ENCODE measurements at regions not wholly inside any gene's neighbourhood (a gene's known extent, or its start where the extent isn't known, plus 50 kb on each side); places are given as distances from the start of the nearest gene placed in this dataset.

- no peak overlapping the region for H3K4me3 ChIP-seq (ENCODE audit: low read depth, low read length)
- no peak overlapping the region for H3K9ac ChIP-seq (ENCODE audit: low read depth, low read length)
- peaks cover 15% of the 10 kb centered on the region for H3K4me1 ChIP-seq (ENCODE audit: control insufficient read depth, insufficient read depth, low read length)
- peaks cover 53% of the 10 kb centered on the region for H3K27me3 ChIP-seq (ENCODE audit: control insufficient read depth, insufficient read depth, low read length)
- no peaks in the 10 kb centered on the region for H3K36me3 ChIP-seq (ENCODE audit: control insufficient read depth, insufficient read depth, low read length)
- H3K9me3 ChIP-seq (ENCODE audit: control insufficient read depth, insufficient read depth, low read length), result no peaks in the 10 kb centered on the region
These were observed 51.5 kb downstream of the SST start for GRCh38 chr3:187618722-187619121.

- Histone ChIP-seq H3K27me3 (ENCODE audit: control insufficient read depth, insufficient read depth, low read length) (peaks cover 44% of the 10 kb centered on the region), H3K9ac (ENCODE audit: low read depth, low read length) (no peak overlapping the region), H3K36me3 (ENCODE audit: control insufficient read depth, insufficient read depth, low read length) (no peaks in the 10 kb centered on the region), H3K9me3 (ENCODE audit: control insufficient read depth, insufficient read depth, low read length) (no peaks in the 10 kb centered on the region), H3K4me3 (ENCODE audit: low read depth, low read length) (no peak overlapping the region), H3K4me1 (ENCODE audit: control insufficient read depth, insufficient read depth, low read length) (peaks cover 15% of the 10 kb centered on the region)
These were observed 53.0 kb downstream of the SST start for GRCh38 chr3:187617213-187617612.

GRCh38 chr3:187616307-187616972, 53.8 kb downstream of the SST start:
- H3K4me1 ChIP-seq (ENCODE audit: control insufficient read depth, insufficient read depth, low read length), result peaks cover 15% of the 10 kb centered on the region
- no peaks in the 10 kb centered on the region for H3K36me3 ChIP-seq (ENCODE audit: control insufficient read depth, insufficient read depth, low read length)
- H3K27me3 ChIP-seq (ENCODE audit: control insufficient read depth, insufficient read depth, low read length), result peaks cover 36% of the 10 kb centered on the region
- H3K9me3 ChIP-seq (ENCODE audit: control insufficient read depth, insufficient read depth, low read length), result no peaks in the 10 kb centered on the region
- no peak overlapping the region for H3K9ac ChIP-seq (ENCODE audit: low read depth, low read length)
- H3K4me3 ChIP-seq (ENCODE audit: low read depth, low read length), result no peak overlapping the region

GRCh38 chr3:187615630-187616029, 54.6 kb downstream of the SST start:
- Histone ChIP-seq H3K36me3 (ENCODE audit: control insufficient read depth, insufficient read depth, low read length) (no peaks in the 10 kb centered on the region), H3K9ac (ENCODE audit: low read depth, low read length) (no peak overlapping the region), H3K4me1 (ENCODE audit: control insufficient read depth, insufficient read depth, low read length) (peaks cover 15% of the 10 kb centered on the region), H3K27me3 (ENCODE audit: control insufficient read depth, insufficient read depth, low read length) (peaks cover 31% of the 10 kb centered on the region), H3K9me3 (ENCODE audit: control insufficient read depth, insufficient read depth, low read length) (no peaks in the 10 kb centered on the region), H3K4me3 (ENCODE audit: low read depth, low read length) (no peak overlapping the region)

GRCh38 chr3:187612656-187613055, 57.5 kb downstream of the SST start:
- Histone ChIP-seq H3K27me3 (ENCODE audit: control insufficient read depth, insufficient read depth, low read length) (peaks cover 12% of the 10 kb centered on the region), H3K4me1 (ENCODE audit: control insufficient read depth, insufficient read depth, low read length) (peaks cover 5% of the 10 kb centered on the region)

GRCh38 chr3:187610981-187611511, 59.1 kb downstream of the SST start:
- Histone ChIP-seq H3K36me3 (ENCODE audit: control insufficient read depth, insufficient read depth, low read length) (no peaks in the 10 kb centered on the region), H3K4me1 (ENCODE audit: control insufficient read depth, insufficient read depth, low read length) (peaks cover 3% of the 10 kb centered on the region), H3K4me3 (ENCODE audit: low read depth, low read length) (no peak overlapping the region), H3K27me3 (ENCODE audit: control insufficient read depth, insufficient read depth, low read length) (no peaks in the 10 kb centered on the region), H3K9ac (ENCODE audit: low read depth, low read length) (no peak overlapping the region), H3K9me3 (ENCODE audit: control insufficient read depth, insufficient read depth, low read length) (no peaks in the 10 kb centered on the region)

More at GRCh38 chr3:187612656-187613055, 57.5 kb downstream of the SST start:
- Histone ChIP-seq H3K9ac (ENCODE audit: low read depth, low read length) (no peak overlapping the region), H3K9me3 (ENCODE audit: control insufficient read depth, insufficient read depth, low read length) (no peaks in the 10 kb centered on the region), H3K4me3 (ENCODE audit: low read depth, low read length) (no peak overlapping the region), H3K36me3 (ENCODE audit: control insufficient read depth, insufficient read depth, low read length) (no peaks in the 10 kb centered on the region)

GRCh38 chr3:187594272-187594671, 75.9 kb downstream of the SST start:
- Histone ChIP-seq H3K27me3 (ENCODE audit: control insufficient read depth, insufficient read depth, low read length) (no peaks in the 10 kb centered on the region), H3K4me1 (ENCODE audit: control insufficient read depth, insufficient read depth, low read length) (peaks cover 9% of the 10 kb centered on the region)

GRCh38 chr3:187593451-187593850, 76.7 kb downstream of the SST start:
- Histone ChIP-seq H3K36me3 (ENCODE audit: control insufficient read depth, insufficient read depth, low read length) (no peaks in the 10 kb centered on the region), H3K27me3 (ENCODE audit: control insufficient read depth, insufficient read depth, low read length) (no peaks in the 10 kb centered on the region), H3K4me1 (ENCODE audit: control insufficient read depth, insufficient read depth, low read length) (peaks cover 9% of the 10 kb centered on the region)

More at GRCh38 chr3:187594272-187594671, 75.9 kb downstream of the SST start:
- Histone ChIP-seq H3K36me3 (ENCODE audit: control insufficient read depth, insufficient read depth, low read length) (no peaks in the 10 kb centered on the region), H3K4me3 (ENCODE audit: low read depth, low read length) (no peak overlapping the region), H3K9me3 (ENCODE audit: control insufficient read depth, insufficient read depth, low read length) (no peaks in the 10 kb centered on the region), H3K9ac (ENCODE audit: low read depth, low read length) (no peak overlapping the region)

GRCh38 chr3:187590861-187591576, 79.2 kb downstream of the SST start:
- Histone ChIP-seq H3K27me3 (ENCODE audit: control insufficient read depth, insufficient read depth, low read length) (no peaks in the 10 kb centered on the region), H3K9ac (ENCODE audit: low read depth, low read length) (no peak overlapping the region), H3K9me3 (ENCODE audit: control insufficient read depth, insufficient read depth, low read length) (no peaks in the 10 kb centered on the region), H3K4me1 (ENCODE audit: control insufficient read depth, insufficient read depth, low read length) (peaks cover 9% of the 10 kb centered on the region), H3K4me3 (ENCODE audit: low read depth, low read length) (no peak overlapping the region), H3K36me3 (ENCODE audit: control insufficient read depth, insufficient read depth, low read length) (no peaks in the 10 kb centered on the region)

More at GRCh38 chr3:187593451-187593850, 76.7 kb downstream of the SST start:
- Histone ChIP-seq H3K9me3 (ENCODE audit: control insufficient read depth, insufficient read depth, low read length) (no peaks in the 10 kb centered on the region), H3K4me3 (ENCODE audit: low read depth, low read length) (no peak overlapping the region), H3K9ac (ENCODE audit: low read depth, low read length) (no peak overlapping the region)

- Histone ChIP-seq H3K4me1 (ENCODE audit: control insufficient read depth, insufficient read depth, low read length) (peaks cover 9% of the 10 kb centered on the region), H3K4me3 (ENCODE audit: low read depth, low read length) (no peak overlapping the region), H3K36me3 (ENCODE audit: control insufficient read depth, insufficient read depth, low read length) (no peaks in the 10 kb centered on the region), H3K9me3 (ENCODE audit: control insufficient read depth, insufficient read depth, low read length) (no peaks in the 10 kb centered on the region), H3K9ac (ENCODE audit: low read depth, low read length) (no peak overlapping the region), H3K27me3 (ENCODE audit: control insufficient read depth, insufficient read depth, low read length) (no peaks in the 10 kb centered on the region)
These were observed 83.1 kb downstream of the SST start for GRCh38 chr3:187587076-187587475.

GRCh38 chr3:187586226-187586625, 84.0 kb downstream of the SST start:
- Histone ChIP-seq H3K9ac (ENCODE audit: low read depth, low read length) (no peak overlapping the region), H3K27me3 (ENCODE audit: control insufficient read depth, insufficient read depth, low read length) (no peaks in the 10 kb centered on the region), H3K9me3 (ENCODE audit: control insufficient read depth, insufficient read depth, low read length) (no peaks in the 10 kb centered on the region), H3K4me1 (ENCODE audit: control insufficient read depth, insufficient read depth, low read length) (peaks cover 2% of the 10 kb centered on the region), H3K4me3 (ENCODE audit: low read depth, low read length) (no peak overlapping the region), H3K36me3 (ENCODE audit: control insufficient read depth, insufficient read depth, low read length) (no peaks in the 10 kb centered on the region)

- Histone ChIP-seq H3K27me3 (ENCODE audit: control insufficient read depth, insufficient read depth, low read length) (no peaks in the 10 kb centered on the region), H3K9me3 (ENCODE audit: control insufficient read depth, insufficient read depth, low read length) (no peaks in the 10 kb centered on the region), H3K4me3 (ENCODE audit: low read depth, low read length) (no peak overlapping the region), H3K36me3 (ENCODE audit: control insufficient read depth, insufficient read depth, low read length) (no peaks in the 10 kb centered on the region), H3K9ac (ENCODE audit: low read depth, low read length) (no peak overlapping the region), H3K4me1 (ENCODE audit: control insufficient read depth, insufficient read depth, low read length) (peaks cover 10% of the 10 kb centered on the region)
These were observed 97.8 kb downstream of the SST start for GRCh38 chr3:187572441-187572840.
